GM21526 (cell line): ENCODE measurements at regions not wholly inside any gene's neighbourhood (a gene's known extent, or its start where the extent isn't known, plus 50 kb on each side); places are given as distances from the start of the nearest gene placed in this dataset.
"Not testable (repeated sequence)": the region's sequence is repeated elsewhere in the genome, so short reads cannot be mapped to it uniquely, and the experiment has no call there.

Experiments
- ATAC-seq: cut with Tn5 transposase; IDR thresholded peaks from one replicate; pipeline ENCODE4 v1.9.1; 2021; ENCODE audit warnings: moderate library complexity; ENCODE audit not compliant: unreplicated experiment, low FRiP score

DNA sequence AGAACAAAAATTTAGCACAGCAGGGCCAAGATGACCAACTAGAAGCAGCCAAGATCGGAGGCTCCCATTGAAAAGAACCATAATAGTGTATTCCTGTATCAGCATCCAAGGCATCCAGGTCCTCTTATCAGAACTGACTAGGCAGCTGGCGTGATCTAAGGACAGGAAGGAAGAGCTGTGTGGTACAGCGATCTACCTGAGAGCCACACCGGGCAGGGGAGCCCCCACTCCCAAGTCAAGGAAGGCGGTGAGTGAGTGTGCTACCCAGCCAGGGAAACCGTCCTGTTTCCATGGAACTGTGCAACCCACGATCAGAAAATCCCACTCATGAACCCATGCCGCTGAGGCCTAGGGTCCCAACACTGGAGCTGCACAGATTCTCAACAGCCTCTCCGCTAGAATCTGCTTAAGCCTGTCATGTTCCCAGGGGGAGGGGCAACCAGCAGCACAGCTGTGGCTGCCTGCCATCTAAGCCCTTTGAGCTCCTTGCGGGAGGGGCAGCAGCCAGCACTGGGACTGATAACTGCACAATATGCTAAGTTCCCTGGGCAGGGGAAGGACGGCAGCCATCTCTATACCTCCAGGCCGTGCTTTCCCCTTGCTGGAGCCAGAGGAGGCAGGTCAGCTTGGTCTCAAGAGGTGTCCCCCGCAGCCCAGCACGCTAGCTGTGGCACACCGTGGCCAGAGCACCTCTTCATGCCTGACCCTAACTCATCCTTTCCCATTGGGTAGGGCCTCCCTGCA, 213.0 kb upstream of the SMIM30 start:
- no peak for ATAC-seq

DNA sequence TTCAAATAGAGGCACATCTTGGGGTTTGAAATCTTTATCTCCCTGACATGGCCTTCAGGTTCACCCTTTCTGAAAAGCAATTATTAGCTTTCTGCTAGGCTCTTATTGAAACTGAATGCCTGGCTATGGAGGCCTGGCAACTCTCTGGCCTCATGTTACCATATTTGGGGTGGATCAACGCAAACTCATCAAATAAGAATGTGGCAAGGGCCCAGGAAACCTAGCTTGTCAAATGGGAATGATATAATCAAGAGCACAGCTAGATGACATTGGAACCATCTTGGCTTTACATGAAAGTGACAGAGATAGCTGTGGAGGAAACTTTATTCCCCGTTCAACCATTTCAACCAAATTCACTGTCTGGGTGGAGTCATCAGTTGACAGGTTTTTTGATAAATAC, 202.8 kb upstream of the SMIM30 start:
- no peak for ATAC-seq

DNA sequence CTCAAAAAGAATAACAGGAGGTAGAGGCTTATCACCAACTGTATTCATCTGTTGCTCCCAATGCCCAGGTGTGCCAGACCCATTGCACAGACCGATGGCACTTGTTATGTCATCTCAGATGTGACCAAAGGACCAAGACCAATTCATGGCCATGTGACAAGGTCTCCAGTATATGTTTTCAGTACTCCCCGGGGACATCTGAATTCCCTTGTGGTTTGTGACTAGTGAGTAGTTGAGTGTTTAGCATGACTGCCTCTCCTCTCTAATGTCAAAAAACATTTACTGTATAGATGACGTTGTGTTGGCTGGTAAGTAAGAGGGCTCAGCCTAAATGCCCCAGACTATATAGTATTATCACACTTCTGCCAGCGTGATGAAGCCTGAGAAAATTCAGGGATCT, 202.1 kb upstream of the SMIM30 start:
- no peak for ATAC-seq

GRCh38 chr7:113314594-113314993, 196.2 kb upstream of the SMIM30 start:
- ATAC-seq = no peak

DNA sequence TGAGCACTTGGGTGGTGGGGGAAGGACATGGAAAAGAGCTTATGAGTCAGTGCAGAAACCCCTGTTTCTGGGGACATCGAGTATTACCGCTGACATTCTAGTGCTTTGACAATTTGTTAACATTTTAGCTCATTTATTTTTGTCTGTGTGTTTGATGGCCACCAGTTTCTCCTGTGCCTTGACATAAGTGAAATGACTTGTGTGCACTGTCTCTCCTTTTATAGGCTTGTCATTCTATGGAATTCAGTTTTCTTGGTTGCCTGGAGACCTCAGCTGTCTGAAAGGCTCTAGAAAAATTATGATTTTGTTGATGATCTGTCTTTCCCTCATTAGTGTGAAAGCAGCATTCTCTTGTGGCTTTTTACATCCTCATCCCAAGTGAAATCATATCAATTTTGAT, 190.0 kb upstream of the SMIM30 start:
- ATAC-seq = no peak

DNA sequence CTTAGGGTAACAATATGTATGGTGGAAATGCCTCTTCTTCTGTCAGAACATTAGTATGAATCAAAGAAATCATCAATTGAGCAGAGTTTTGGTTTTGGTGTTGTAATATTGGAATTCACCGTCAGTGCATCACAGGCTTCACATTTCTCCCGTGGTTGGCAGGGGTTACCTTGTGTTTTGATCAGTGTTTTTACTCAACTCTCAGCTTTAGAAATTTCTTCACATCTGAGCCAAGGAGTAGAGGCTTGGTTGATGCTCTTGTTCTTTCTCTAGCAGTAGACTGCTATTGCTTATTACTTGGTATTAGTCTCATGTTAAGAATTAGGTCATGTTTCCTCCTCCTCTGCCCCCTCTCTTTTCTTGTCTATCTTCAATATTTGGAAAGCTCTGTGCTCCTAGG, 188.8 kb upstream of the SMIM30 start:
- ATAC-seq = no peak

GRCh38 chr7:113306302-113306701, 187.9 kb upstream of the SMIM30 start:
- no peak for ATAC-seq

DNA sequence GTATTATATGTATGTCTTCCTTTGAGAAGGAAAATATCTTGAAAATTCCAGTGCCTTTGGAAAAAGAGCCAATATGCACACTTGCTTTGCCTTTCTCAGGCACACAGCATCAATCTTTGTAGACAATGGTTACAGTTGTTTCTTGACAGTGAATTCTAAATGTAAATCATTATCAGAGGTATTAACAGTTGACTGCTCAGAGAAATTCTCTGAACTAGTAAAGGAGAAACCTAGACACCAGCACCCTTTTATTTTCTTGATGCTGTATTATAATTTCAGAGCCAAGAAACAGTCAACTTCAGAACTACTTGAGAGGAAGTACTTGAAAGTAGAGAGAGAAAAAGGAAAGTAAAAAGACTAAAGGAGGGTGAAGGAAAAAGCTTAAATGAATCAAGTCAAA, 185.8 kb upstream of the SMIM30 start:
- ATAC-seq = no peak

DNA sequence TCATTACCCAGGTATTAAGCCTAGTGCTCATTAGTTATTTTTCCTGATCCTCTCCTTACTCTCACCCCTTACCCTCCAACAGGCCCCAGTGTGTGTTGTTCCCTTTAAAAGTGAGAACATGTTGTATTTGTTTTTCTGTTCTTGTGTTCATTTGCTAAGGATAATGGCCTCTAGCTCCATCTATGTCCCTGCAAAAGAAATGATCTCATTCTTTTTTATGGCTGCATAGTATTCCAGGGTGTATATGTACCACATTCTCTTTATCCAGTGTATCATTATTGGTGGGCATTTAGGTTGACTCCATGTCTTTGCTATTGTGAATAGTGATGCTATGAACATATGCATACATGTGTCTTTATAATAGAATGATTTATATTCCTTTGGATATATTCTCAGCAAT, 185.0 kb upstream of the SMIM30 start:
- ATAC-seq = not testable (repeated sequence)

DNA sequence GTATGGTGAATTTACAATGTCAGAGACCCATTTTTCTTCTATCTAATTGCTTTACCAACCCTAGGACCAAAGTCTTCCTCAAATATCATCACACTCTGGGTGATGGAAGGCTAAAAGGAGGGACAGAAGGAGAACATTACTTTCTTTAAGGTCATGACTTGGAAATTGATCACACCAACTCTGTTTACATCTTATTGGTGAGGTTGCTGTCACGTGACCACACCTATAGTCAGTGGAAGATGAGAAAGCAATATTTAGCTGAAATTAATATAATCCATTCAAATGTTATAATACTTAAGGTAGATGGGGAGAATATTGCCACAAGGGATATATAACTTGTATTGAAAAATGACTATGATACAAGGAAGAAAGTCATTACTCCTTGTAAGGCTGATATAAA, 183.6 kb upstream of the SMIM30 start:
- ATAC-seq = no peak

- no peak for ATAC-seq
Observed at GRCh38 chr7:113301141-113301540, 182.8 kb upstream of the SMIM30 start.

- ATAC-seq = no peak
Observed at GRCh38 chr7:113299748-113300147, 181.4 kb upstream of the SMIM30 start.

GRCh38 chr7:113298501-113298900, 180.1 kb upstream of the SMIM30 start:
- no peak for ATAC-seq

DNA sequence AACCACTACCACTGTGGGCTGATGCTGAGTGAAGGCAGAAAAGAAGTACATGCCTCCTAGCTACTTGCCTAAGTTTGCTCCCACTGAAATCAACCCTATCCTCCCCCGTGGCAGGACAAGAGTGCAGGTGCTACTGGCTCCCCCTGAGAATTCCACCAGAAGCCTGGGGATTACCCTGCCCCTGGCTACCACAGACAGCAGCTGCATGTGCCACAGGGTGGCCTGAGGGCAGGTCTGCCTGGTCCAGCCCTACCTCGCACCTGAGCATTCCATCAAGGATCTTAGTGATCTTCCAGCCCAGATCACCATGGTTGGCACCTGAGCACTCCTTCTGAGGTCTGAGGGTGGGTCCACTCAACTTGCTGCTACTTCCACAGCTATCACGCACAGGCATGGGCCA, 176.4 kb upstream of the SMIM30 start:
- no peak for ATAC-seq

- ATAC-seq = no peak
Observed at GRCh38 chr7:113292105-113292504, 173.8 kb upstream of the SMIM30 start.

DNA sequence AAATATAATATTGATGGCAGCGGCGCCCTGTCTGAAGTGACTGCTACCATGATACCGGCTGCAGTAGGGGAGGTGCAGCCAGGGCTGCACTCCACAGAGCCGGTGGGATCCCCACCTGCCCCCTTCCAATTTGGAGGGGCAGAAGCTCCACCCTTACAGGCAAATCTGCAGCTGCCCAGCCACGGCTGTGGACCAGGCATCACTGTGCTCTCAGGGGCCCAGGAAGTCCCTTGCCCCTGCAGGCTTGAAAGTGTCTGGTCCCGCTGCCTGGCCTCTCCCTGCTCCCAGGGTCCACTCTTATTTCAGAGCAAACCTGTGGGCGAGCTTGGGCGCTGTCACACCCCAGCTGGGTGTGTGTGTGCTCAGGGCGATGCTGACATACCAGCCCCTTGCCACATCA, 172.7 kb upstream of the SMIM30 start:
- no peak for ATAC-seq

DNA sequence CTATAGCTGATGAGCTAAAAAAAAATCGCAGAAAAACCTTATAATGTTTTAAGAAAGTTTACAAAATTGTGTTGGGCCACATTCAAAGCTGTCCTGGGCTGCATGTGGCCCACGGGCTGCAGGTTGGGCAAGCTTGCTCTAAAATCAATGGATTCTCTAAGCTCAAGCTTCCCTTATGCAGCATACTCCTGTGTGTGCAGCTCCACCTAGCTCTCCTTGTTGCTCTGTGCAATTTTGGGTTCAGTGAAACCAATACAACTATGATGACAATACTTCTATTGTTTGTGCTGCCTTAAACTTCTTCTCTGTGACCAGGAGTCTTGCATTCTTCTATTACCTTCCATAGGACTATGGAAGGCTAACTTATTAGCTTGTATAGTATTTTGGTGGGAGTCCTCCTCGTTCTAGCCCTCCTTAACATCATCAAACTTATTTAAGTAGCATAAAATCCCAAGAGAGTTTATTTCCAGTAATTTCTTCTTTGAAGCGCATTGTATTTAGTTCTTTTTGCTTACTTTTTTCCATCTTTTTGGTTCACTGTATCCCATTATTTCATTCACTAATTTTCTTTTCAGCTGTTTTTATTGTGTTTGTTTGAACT, 170.9 kb upstream of the SMIM30 start:
- peak; percentile 73 for ATAC-seq

DNA sequence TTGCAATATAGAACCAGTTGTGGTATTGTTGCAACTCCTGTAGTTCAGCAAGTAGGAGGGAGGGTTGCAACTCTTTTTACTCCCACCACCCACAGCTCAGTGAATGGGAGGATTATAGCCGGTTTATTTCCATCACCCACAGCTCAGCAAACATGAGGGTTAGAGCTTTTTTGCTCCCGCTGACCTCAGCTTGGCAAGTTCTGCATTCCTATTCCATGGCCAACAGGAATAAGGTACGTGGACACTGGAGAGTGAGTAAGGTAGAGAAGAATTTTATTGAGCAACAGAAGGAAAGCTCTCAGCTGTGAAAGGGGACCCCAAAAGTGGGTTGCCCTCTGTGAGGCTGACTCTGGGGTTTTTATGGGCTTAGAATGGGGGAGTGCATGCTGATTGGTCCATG, 167.1 kb upstream of the SMIM30 start:
- no peak for ATAC-seq

DNA sequence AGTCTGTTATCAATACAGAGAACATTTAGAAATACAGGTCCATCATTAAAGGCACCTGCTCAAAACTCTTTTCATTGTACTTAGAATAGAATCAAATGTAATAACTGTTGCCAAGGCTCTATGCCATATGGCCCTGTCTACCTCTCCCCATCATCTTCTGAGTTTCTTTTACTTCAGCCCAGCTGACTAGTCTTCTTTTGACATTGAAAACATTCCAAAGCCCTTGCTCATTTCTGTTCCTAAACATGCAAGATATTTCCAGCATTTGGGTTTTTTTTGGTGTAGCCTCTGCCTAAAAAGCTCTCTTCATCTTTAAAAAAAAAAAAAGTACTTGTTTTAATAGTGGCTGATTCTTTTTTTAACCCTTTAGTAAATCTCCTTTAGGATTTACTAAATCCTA, 165.5 kb upstream of the SMIM30 start:
- ATAC-seq = no peak

DNA sequence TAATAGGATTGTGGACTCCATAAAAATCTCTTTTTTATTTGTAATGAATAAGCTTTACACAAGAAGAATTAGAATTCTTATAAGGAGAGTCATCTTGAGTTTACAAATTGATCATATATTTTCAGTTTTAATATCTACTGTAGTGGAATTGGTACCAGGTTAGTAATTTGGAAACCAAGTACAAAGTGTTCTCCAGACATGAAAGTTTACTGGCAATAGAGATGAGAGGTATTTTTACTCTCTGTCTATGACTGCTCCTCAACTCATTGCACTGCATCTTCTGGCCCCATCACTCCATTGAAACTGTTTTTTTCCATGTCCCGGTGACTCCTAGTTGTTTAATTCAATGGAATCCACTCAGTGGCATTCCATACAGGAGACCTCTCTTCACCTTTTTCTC, 164.5 kb upstream of the SMIM30 start:
- ATAC-seq = no peak

- no peak for ATAC-seq
Observed at GRCh38 chr7:113281223-113281622, 162.9 kb upstream of the SMIM30 start.

- no peak for ATAC-seq
Observed at GRCh38 chr7:113279256-113279655, 160.9 kb upstream of the SMIM30 start.

- ATAC-seq = no peak
Observed at GRCh38 chr7:113270790-113271189, 152.4 kb upstream of the SMIM30 start.
